Cardiac fibroblast (primary cell): ENCODE measurements at regions not wholly inside any gene's neighbourhood (a gene's known extent, or its start where the extent isn't known, plus 50 kb on each side); places are given as distances from the start of the nearest gene placed in this dataset.

Experiments used
- DNase-seq, 2 donors: peaks; one replicate each; pipeline versions ENCODE4 v3.0.0 to v3.0.0-alpha.2; 2010; ENCODE audit warnings: low read depth in 2 of 2
- H3K4me3 ChIP-seq, 2 donors: replicated peaks in 1 of 2; 1 replicate in 1 of 2; 2 replicates in 1 of 2; pipeline ENCODE4 v1.5.1; 2011; ENCODE audit warnings: low read depth in 2 of 2, low read length in 2 of 2, mild to moderate bottlenecking in 2 of 2, moderate library complexity in 1 of 2
- TF ChIP-seq, protein P1 (sequence below): IDR thresholded peaks from one replicate; pipeline ENCODE4 v1.5.1; 2011; ENCODE audit warnings: low read depth, mild to moderate bottlenecking, low read length, inconsistent platforms

DNA sequence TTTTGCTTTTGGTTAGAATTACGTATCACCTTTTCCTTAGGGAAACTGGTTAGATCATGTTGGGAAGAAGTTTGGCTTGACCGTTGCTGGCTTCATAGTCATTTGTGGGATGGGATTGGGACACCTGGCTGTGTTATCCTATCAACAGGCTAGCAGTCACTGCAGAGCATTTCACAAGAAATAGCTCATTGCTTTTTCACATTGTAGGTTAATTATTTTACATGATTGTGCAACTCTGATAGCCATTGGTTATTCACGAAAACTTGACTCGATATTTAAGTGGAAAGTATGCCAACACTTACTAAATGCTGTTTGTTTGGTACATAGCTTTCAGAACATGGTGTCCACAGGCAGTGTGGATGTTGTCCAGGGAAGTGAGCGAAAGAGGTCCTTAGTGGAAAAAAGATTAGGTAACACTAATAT lies 89.4 kb downstream of the NKX2-1 start:
- DNase-seq: no peak
- no peak overlapping the region for H3K4me3 ChIP-seq
- TF ChIP-seq, protein P1, sequence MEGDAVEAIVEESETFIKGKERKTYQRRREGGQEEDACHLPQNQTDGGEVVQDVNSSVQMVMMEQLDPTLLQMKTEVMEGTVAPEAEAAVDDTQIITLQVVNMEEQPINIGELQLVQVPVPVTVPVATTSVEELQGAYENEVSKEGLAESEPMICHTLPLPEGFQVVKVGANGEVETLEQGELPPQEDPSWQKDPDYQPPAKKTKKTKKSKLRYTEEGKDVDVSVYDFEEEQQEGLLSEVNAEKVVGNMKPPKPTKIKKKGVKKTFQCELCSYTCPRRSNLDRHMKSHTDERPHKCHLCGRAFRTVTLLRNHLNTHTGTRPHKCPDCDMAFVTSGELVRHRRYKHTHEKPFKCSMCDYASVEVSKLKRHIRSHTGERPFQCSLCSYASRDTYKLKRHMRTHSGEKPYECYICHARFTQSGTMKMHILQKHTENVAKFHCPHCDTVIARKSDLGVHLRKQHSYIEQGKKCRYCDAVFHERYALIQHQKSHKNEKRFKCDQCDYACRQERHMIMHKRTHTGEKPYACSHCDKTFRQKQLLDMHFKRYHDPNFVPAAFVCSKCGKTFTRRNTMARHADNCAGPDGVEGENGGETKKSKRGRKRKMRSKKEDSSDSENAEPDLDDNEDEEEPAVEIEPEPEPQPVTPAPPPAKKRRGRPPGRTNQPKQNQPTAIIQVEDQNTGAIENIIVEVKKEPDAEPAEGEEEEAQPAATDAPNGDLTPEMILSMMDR: no peak

DNA sequence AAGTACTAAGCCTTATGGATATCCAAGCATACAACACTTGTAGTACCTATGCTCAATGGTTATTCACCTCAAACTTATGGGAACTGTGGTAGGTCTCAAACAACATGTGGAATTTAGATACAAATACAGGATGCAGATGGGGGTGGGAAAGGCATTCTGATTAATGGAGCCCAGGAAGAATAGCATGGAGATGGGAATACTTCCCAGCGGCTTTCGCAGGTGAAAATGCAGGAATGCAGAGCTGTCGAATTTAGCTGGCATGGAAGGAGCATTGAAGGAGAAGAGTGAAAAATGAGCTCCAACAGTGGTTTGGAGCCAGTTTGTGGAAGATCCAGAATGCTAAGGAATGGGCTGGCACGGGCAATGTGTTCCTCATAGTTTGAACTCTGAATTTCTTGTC lies 89.9 kb downstream of the NKX2-1 start:
- TF ChIP-seq, protein P1: no peak
- no peak overlapping the region for H3K4me3 ChIP-seq
- DNase-seq: no peak

DNA sequence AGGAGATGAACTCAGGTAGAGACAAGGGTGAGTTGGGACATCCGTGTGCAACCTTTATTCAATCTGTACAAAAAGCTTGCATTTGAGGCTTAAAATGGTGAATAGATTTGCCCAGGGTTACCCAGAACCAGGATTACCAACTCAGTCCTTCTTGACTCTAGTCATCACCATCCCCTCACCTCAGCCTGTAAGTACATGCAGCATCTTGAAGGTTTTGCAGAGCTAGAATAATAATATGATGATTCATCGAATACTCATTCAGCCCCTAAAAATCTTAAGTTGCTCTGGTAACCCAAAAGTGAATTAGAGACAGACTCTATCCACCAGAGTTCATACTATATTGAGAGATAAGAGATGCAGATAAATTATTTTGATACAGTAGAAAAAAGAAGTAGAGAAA lies 90.3 kb downstream of the NKX2-1 start:
- no peak overlapping the region for H3K4me3 ChIP-seq
- DNase-seq: no peak
- TF ChIP-seq, protein P1: no peak

DNA sequence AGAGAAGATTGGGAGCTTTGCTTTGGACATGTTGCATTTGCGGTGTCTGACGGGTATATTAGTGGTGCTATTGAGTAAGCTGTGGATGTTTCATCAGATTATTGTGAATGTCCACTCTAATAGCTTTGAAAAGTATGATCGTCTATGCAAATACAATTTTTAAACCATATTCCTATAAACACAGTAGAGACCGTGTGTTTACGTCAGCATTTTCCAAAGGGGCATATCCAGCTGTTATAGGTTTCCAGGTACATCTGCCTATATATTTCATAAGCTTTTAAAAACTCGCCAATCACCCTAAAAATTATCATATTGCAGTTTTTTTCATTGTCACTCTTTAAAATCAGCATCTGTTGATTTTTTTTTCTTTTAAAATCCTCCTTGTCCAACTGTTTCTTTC lies 91.7 kb downstream of the NKX2-1 start:
- DNase-seq: no peak
- TF ChIP-seq, protein P1: no peak
- no peak overlapping the region for H3K4me3 ChIP-seq

DNA sequence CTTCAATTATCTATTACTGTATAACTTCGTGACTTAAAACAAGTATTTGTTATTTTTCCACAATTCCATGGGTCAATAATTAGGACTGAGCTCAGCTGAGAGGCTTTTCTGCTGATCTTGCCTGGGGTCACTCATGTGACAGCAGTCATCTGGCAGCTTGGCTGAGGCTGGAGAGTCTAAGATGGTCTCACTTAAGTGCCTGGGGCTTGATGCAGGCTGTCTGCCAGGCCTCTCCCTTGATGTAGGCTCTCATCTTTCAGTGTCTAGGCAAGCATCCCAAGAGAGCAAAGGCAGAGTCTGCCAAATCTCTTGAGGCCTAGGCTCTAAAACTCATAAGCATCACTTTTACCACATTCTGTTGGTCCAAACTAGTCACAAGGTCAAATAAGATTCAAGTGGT lies 93.2 kb downstream of the NKX2-1 start:
- TF ChIP-seq, protein P1: no peak
- no peak for DNase-seq
- H3K4me3 ChIP-seq: no peak overlapping the region

DNA sequence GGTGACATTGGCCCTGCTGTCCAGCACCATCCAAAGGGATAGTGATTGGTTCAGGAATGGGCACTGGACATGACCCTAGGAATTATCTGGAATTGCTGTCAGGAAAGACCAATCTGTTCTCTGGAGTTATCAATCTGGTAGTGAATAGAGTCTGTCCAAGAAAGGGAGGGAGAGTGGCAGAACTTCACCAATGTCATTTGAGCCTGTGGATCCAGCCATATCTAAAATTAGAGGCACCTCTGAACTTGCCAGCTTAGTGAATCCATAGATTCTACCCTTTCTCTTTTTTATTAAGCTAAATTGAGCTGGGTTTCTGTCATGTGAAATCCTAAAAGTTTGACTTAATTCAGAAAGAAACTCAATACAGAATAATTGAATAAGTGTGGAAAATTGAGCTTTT lies 93.9 kb downstream of the NKX2-1 start:
- no peak overlapping the region for H3K4me3 ChIP-seq
- TF ChIP-seq, protein P1: no peak
- DNase-seq: no peak

DNA sequence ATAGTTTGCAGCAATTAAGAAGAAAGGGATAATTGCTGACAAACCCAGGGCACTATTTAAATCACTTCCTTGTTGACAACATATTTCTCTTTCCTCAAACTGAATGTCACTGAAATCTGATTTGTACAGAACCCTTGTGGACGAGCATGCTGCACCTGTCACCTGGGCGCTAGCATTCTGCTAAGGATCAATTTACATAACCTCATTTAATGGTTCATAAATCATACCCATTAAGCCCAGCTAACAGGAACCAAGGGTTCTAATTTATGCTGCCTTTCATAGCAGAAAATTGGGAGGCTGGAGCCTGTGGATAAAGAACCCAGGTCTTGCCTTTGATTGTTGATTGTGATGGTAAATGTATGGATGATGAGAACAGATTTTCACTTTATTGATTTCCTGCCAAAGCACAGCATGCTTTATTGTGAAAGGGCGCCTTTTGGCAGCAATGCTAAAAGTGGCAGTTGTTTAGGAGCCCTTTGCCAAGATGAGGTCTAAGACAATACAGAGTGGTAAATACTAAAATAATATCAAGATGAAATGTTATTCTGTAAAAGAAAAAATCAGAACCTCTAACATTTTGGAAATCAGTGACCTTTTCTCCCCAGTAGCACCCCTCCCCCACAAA lies 95.4 kb downstream of the NKX2-1 start:
- DNase-seq: no peak
- no peak overlapping the region for H3K4me3 ChIP-seq
- TF ChIP-seq, protein P1: no peak
